Cardiac septum (tissue), 1 donor: ENCODE measurements at regions not wholly inside any gene's neighbourhood (a gene's known extent, or its start where the extent isn't known, plus 50 kb on each side); places are given as distances from the start of the nearest gene placed in this dataset.

ENCODE experiments used
- DNase-seq: peaks from one replicate; pipeline ENCODE4 v3.0.0-alpha.2; 2020; ENCODE audit warnings: low spot score
- intact Hi-C: fragments of 100-400 bp; cut with DNase I; formaldehyde crosslinking; loops from one replicate; pipeline ENCODE4 v1.14.0; 2022
- donor health status: DM: no; HTN: no; CAD: no.

DNA sequence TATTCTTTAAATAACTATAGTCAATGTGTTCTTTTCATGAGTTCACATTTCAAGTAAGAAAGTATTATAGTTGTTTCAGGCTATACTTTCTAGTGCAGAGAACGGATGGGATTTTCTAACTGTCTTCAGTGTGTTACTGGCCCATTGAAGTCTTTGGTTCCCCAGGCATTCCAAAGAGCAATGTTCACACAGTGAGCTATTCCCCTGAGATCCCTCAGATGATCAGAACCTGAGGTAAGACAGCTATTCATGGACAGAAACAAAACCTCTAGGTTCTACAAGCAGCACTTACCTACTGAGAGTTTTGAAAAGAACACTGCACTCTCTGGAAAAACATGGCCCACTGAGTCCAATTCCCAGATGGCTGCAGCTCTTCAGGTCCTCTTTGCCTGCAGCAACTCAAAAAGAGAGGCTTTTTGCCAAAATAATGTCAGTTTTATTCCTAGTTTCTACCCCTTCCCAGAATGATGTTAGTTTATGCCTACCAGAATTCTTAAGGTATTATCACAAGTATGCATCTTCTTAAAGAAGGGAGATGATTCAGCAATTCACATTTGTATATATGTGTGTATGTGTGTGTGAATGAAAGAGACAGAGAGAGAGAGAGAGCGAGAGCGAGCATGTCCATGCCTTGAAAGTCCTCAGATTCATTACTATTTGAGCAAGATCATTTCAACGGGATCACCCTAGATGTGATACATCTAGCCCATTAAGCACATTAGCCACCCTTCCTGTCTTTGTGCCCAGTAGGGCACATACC, 146.1 kb downstream of the PDHA2 start:
- intact Hi-C loops: no loop called here
- DNase-seq: no peak

GRCh38 chr4:95987851-95988250, 148.0 kb downstream of the PDHA2 start:
- intact Hi-C loops: no loop called here
- DNase-seq: no peak

GRCh38 chr4:95998311-95998710, 158.4 kb downstream of the PDHA2 start:
- intact Hi-C loops: no loop called here
- no peak for DNase-seq

GRCh38 chr4:96003951-96004740, 164.3 kb downstream of the PDHA2 start:
- no peak for DNase-seq
- intact Hi-C loops: no loop called here

GRCh38 chr4:96009427-96010119, 169.7 kb downstream of the PDHA2 start:
- intact Hi-C loops: no loop called here
- DNase-seq: no peak

GRCh38 chr4:96012687-96013086, 172.8 kb downstream of the PDHA2 start:
- intact Hi-C loops: no loop called here
- DNase-seq: no peak

GRCh38 chr4:96016634-96017299, 176.9 kb downstream of the PDHA2 start:
- intact Hi-C loops: loop anchor here (5.0 kb wide), 1 partner anchor 479 kb away; no protein-coding TSS in a partner anchor
- no peak for DNase-seq

DNA sequence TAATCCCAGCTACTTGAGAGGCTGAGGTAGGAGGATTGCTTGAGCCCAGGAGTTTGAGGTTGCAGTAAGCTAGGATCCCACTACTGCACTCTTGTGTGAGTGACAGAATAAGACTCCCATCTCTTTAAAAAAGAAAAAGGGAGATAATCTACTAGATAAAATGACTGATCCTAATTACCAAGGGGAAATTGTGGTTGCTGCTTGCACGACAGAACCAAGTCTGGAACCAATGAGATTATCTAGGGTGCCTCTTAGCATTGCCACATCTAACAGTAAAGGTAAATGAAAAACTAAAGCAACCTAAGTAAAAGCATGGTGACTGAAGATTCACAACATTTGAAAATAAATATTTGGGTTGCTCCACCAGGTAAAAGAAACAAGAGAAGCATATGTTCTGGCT, 185.1 kb downstream of the PDHA2 start:
- intact Hi-C loops: no loop called here
- no peak for DNase-seq

GRCh38 chr4:96035727-96036126, 195.8 kb downstream of the PDHA2 start:
- no peak for DNase-seq
- intact Hi-C loops: loop anchor here (10.0 kb wide), 1 partner anchor 871 kb away; no protein-coding TSS in a partner anchor

DNA sequence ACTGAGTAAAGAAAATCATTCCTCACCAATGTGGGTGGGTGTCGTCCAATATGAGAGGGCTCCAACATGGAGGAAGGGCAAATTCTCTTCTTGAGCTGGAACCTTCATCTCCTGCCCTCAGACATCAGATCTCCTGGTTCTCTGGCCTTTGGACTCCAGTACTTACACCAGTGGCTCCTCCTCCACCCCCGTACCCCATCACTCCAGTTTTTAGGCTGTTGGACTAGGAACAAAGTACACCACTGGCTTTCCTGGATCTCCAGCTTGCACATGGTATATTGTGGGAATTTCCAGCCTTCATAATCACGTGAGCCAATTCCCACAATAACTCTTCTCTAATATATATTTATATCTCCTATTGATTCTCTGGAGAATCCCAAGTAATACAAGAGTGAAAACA, 196.9 kb downstream of the PDHA2 start:
- intact Hi-C loops: loop anchor here (10.0 kb wide), 1 partner anchor 872 kb away; no protein-coding TSS in a partner anchor
- DNase-seq: no peak

DNA sequence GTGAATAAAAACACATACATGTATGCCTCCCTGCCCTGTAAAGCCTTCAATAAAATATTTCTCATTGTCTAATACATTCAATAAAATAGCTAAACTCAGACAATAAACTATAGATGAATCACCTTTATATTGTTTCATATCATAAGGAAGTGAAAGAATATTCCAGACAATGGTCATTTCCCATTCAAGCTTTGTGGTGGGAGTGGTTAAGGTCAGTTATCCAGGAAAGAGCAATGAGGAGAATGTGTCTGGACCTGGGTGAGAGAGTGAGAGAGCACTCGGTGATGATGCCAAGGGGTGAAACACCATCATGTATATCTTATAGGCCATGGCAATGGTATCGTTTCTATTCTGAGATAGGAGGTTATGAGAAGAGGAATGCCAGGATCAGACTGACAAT, 197.8 kb downstream of the PDHA2 start:
- intact Hi-C loops: loop anchor here (10.0 kb wide), 1 partner anchor 873 kb away; no protein-coding TSS in a partner anchor
- no peak for DNase-seq

DNA sequence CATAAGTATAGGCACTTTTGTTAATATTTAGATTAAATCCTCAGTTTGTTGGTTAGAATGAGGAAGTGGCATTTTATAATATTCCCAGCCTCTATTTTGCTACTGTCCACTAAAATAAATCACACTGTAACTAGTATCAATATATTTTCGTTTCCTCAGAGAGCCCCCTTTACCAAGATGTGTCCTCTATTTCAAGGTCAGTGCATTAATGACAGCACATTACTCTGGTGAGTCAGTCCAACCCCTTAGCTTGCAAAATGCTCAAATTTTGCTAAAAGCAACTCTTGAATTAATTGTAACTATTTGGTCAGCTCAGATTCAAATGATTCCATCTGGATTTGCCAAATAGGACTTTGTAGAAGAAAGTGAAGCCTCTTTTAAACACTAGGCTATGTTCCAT, 199.3 kb downstream of the PDHA2 start:
- DNase-seq: no peak
- intact Hi-C loops: loop anchor here (10.0 kb wide), 1 partner anchor 874 kb away; no protein-coding TSS in a partner anchor

DNA sequence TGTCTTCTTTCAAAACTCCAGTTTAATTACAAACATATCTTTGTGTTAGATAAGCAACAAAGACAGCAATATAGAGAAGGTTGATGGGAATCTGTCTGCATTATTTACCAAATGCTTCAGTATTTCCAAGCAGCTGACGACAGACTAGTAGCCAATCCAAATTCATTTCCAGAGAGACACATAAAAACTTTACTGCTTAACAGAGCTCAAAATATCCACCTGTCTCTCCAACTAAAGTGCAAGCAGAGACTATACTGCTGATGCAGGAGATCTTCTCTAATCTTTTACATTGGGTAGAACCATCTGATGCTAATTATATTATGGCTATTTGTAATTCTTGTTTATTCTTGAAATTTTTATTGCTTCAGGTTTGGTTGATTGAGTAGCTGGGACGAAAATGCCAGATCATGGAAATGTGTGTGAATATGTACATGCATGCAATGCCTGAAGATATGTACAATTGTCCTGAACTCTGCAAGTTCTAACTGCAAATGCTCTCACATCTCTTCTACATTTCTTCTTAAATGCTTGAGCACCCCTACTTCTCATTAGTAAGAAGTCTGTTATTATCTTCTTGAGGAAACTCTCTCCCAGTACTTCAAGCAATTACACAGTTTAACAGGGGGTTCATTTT, 200.0 kb downstream of the PDHA2 start:
- intact Hi-C loops: loop anchor here (10.0 kb wide), 1 partner anchor 875 kb away; no protein-coding TSS in a partner anchor
- DNase-seq: no peak

DNA sequence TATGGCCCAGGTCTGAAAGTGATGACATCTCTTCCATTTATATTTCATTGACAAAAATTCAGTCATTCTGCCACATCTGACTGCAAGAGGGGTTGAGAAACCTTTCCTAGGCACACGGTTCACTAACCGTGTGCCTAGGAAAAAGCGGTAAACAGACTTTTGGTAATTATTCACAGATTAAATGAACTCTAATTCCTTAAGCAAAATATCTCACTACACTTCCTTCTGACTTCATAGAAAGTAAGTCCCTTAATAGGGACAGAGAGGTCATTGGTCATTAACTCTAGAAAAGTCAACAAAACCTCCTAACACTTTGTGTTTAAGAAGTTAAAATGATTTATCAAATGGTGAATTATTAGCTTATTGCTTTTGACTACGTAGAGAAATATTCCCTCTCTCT, 205.1 kb downstream of the PDHA2 start:
- no peak for DNase-seq
- intact Hi-C loops: no loop called here

DNA sequence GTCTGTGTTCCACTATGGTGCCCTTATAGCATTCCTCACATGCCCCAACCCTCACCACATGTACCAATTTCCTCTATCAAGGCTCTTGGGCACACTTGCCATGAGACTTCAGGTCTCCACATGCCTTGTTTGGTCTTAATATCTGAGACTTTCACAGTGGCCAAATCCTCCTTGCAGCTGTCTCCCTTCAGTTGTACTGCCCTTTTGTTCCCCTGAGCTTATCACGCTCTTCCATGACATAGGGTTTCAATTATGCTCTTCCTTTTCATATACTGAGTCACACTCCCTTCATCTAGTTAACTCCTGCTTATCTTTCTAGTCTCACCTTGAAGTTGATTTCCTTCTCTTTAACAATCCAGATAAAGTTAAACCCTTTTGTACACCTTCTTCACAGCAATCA, 212.9 kb downstream of the PDHA2 start:
- DNase-seq: no peak
- intact Hi-C loops: no loop called here

- DNase-seq: no peak
- intact Hi-C loops: no loop called here
These were observed 216.5 kb downstream of the PDHA2 start for GRCh38 chr4:96056346-96056934.

- intact Hi-C loops: no loop called here
- no peak for DNase-seq
These were observed 223.7 kb downstream of the PDHA2 start for GRCh38 chr4:96063639-96064038.

DNA sequence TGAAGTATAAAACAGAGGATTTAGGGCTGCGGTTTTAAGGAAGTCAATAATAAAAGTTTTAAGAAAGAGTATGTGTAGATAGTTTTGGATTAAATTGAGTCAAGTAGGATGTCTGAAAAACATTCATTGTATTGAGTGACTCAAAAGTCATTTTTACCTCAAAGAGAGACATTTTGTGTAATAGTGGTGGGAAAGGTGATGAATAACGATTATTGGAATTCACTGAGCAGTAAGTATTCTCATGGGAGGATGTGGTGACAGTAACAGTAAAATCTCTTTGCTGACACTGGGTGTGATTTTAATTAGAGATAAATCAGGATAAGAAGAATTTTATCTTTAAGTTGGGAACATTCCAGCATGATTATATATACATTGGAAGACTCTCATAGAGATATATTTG, 233.6 kb downstream of the PDHA2 start:
- intact Hi-C loops: no loop called here
- no peak for DNase-seq

GRCh38 chr4:96092151-96092705, 252.3 kb downstream of the PDHA2 start:
- DNase-seq: no peak
- intact Hi-C loops: no loop called here
